GM12878 (cell line): ENCODE measurements at regions not wholly inside any gene's neighbourhood (a gene's known extent, or its start where the extent isn't known, plus 50 kb on each side); places are given as distances from the start of the nearest gene placed in this dataset.

Source experiments
- ATAC-seq: fragments of 200-7000 bp; cut with Tn5 transposase; 3 replicates; pipeline ENCODE4 v1.9.1; 2020; ENCODE audit warnings: mild to moderate bottlenecking, moderate library complexity
- BruUV-seq: library from RNA; stranded (reverse); fragments of 400-500 nt; replicated peaks from 2 replicates; lab custom pipeline; 2021; lab: Mats Ljungman, UMichigan
- CTCF ChIA-PET: fragments of 300-600 bp; sonication (Branson Sonifier 250); formaldehyde crosslinking; extraction: SDS; loops from one replicate; lab custom pipeline; 2021; ENCODE audit warnings: inconsistent platforms; lab: Yijun Ruan, JAX
- POLR2A ChIA-PET: fragments of 350-600 bp; formaldehyde crosslinking; extraction: SDS; loops from one replicate; lab custom pipeline; 2021; ENCODE audit warnings: inconsistent platforms; lab: Charles Lee
- RAD21 ChIA-PET: fragments of 300-600 bp; sonication (Branson Sonifier 250); formaldehyde crosslinking; loops from one replicate; lab custom pipeline; 2023; ENCODE audit warnings: antibody characterized with exemption; ENCODE audit not compliant: unreplicated experiment; lab: Charles Lee
- SMC1A ChIA-PET: fragments of 300-600 bp; sonication (Branson Sonifier 250); formaldehyde crosslinking; loops from one replicate; lab custom pipeline; 2023; ENCODE audit not compliant: unreplicated experiment, uncharacterized antibody; lab: Charles Lee
- DNase-seq: peaks from one replicate; pipeline ENCODE4 v3.0.0-alpha.2; 2011; ENCODE audit warnings: low read depth, low spot score
- FAIRE-seq: peaks from 3 replicates; lab custom pipeline; 2011; peaks lifted over from hg19 to GRCh38; lab: Jason Lieb, UNC
- H2AFZ ChIP-seq: 2 replicates; pipeline ENCODE4 v1.6.0; 2011; ENCODE audit warnings: low read depth, low read length, control low read depth; ENCODE audit not compliant: control insufficient read depth
- H3K27ac ChIP-seq: 2 replicates; pipeline ENCODE4 v1.5.1; 2011; ENCODE audit warnings: control low read depth; ENCODE audit not compliant: control insufficient read depth, insufficient read depth
- H3K27me3 ChIP-seq, 2 experiments: replicated peaks in 1 of 2; 2 replicates each; pipeline versions ENCODE4 v1.6.0 to v1.6.1; 2011; ENCODE audit warnings: low read length in 1 of 2; ENCODE audit not compliant: control insufficient read depth in 2 of 2, insufficient read depth in 2 of 2
- H3K36me3 ChIP-seq, 2 experiments: 2 replicates each; pipeline ENCODE4 v1.5.1; 2011; ENCODE audit warnings: low read length in 1 of 2; ENCODE audit not compliant: control insufficient read depth in 2 of 2, insufficient read depth in 2 of 2
- H3K4me1 ChIP-seq: 2 replicates; pipeline ENCODE4 v1.6.1; 2011; ENCODE audit warnings: mild to moderate bottlenecking, low read length, moderate library complexity, mixed read lengths; ENCODE audit not compliant: control insufficient read depth, insufficient read depth
- H3K4me2 ChIP-seq: 2 replicates; pipeline ENCODE4 v1.6.0; 2011; ENCODE audit warnings: control low read depth; ENCODE audit not compliant: control insufficient read depth, insufficient read depth
- H3K4me3 ChIP-seq: fragments of 200-600 bp; sonication (generic); 2 replicates; pipeline ENCODE4 v1.5.1; 2016
- H3K79me2 ChIP-seq: 2 replicates; pipeline ENCODE4 v1.6.0; 2011; ENCODE audit warnings: low read length; ENCODE audit not compliant: control insufficient read depth, insufficient read depth
- H3K9ac ChIP-seq: 2 replicates; pipeline ENCODE4 v1.8.0; 2011; ENCODE audit warnings: low read length, control low read depth, mixed read lengths; ENCODE audit not compliant: control insufficient read depth, insufficient read depth
- H3K9me3 ChIP-seq: replicated peaks from 3 replicates; pipeline ENCODE4 v1.5.1; 2011; ENCODE audit warnings: mild to moderate bottlenecking, low read length; ENCODE audit not compliant: control insufficient read depth, insufficient read depth
- H4K20me1 ChIP-seq: 2 replicates; pipeline ENCODE4 v1.6.0; 2011; ENCODE audit not compliant: control insufficient read depth, insufficient read depth
- CBFB ChIP-seq: IDR thresholded peaks from 2 replicates; pipeline ENCODE4 v1.6.1; 2016; ENCODE audit warnings: antibody characterized with exemption, low read depth
- ESRRA ChIP-seq: IDR thresholded peaks from 2 replicates; pipeline ENCODE4 v1.6.1; 2012; ENCODE audit warnings: mild to moderate bottlenecking, low read length, improper control_type of control experiment
- HCFC1 ChIP-seq: fragments of 150-350 bp; IDR thresholded peaks from 2 replicates; pipeline ENCODE4 v1.6.1; 2014; ENCODE audit warnings: low read length
- HDGF ChIP-seq: fragments of 450-650 bp; IDR thresholded peaks from 2 replicates; pipeline ENCODE4 v1.6.1; 2016; ENCODE audit warnings: antibody characterized with exemption
- IKZF2 ChIP-seq, 2 experiments: fragments of 450-650 bp; IDR thresholded peaks; 2 replicates each; pipeline ENCODE4 v1.6.1; 2017; ENCODE audit warnings: mild to moderate bottlenecking in 2 of 2, moderate library complexity in 2 of 2
- NR2C2 ChIP-seq: IDR thresholded peaks from 2 replicates; pipeline ENCODE4 v1.6.1; 2011; ENCODE audit warnings: borderline replicate concordance, low read depth; ENCODE audit not compliant: control insufficient read depth, insufficient read length
- RBBP5 ChIP-seq: fragments of 200-600 bp; sonication (generic); conservative IDR thresholded peaks from 2 replicates; pipeline ENCODE4 v1.6.1; 2016
- SMAD5 ChIP-seq: IDR thresholded peaks from 2 replicates; pipeline ENCODE4 v1.6.1; 2016; ENCODE audit warnings: antibody characterized with exemption, low read depth
- SREBF1 ChIP-seq: IDR thresholded peaks from 2 replicates; pipeline ENCODE4 v1.6.1; 2012; ENCODE audit warnings: mild to moderate bottlenecking, low read length
- WGBS: methylation state at CpG from one replicate; pipeline ENCODE4 v1.1.6; 2016; ENCODE audit warnings: low lambda C conversion rate; ENCODE audit not compliant: insufficient replicate concordance, insufficient coverage; ENCODE audit errors: missing lambda C conversion rate; 5-methylcytosine and 5-hydroxymethylcytosine counted together
- in situ Hi-C: fragments of 300-500 bp; cut with MboI; formaldehyde crosslinking; loops from 9 replicates; pipeline ENCODE4 v1.14.3; 2018; ENCODE audit warnings: mixed read lengths
- intact Hi-C: fragments of 100-400 bp; cut with micrococcal nuclease; formaldehyde crosslinking; loops from one replicate; pipeline ENCODE4 v1.14.2; 2022; ENCODE audit not compliant: unreplicated experiment
- TF ChIP-seq, protein P1 (sequence below): IDR thresholded peaks from 2 replicates; pipeline ENCODE4 v1.6.1; 2012; ENCODE audit warnings: low read depth, low read length, improper control_type of control experiment

DNA sequence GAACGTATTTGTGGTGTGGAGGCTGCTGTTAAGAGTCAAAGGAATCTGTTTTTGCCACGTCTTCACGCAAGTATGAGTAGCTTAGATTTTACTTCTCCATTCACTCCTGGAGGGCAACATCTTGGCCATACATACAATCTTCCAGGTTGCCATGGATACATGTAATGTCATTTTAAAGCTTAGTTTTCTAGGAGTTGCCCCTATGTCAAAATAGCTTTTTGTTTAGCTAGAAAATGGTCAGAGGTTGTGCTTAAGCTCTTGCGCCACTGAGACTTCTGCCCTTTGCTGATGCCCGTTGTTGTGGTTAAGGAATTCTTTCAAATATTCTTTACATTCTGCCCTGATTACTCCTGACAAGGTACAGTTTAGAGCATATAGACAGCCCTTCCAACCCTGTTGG, 245.4 kb upstream of the TFPI start:
- RAD21 ChIA-PET, result no interaction called here
- Histone ChIP-seq H3K9me3 (no peaks in the 10 kb centered on the region), H3K4me2 (no peak overlapping the region), H3K27ac (no peak overlapping the region), H3K4me3 (no peak overlapping the region), H4K20me1 (no peaks in the 10 kb centered on the region), H3K9ac (no peak overlapping the region), H3K36me3 (no peaks in the 10 kb centered on the region), H3K27me3 (no peaks in the 10 kb centered on the region), H3K4me1 (no peaks in the 10 kb centered on the region), H3K79me2 (no peaks in the 10 kb centered on the region), H2AFZ (no peak overlapping the region)
- POLR2A ChIA-PET, result no interaction called here
- CTCF ChIA-PET, result interaction anchor here (1.0 kb wide), 1 partner anchor 218 kb away, joined by 3 read pairs; no protein-coding TSS in a partner anchor
- FAIRE-seq, result no peak
- ATAC-seq, result no peak
- no peak for DNase-seq
- SMC1A ChIA-PET, result no interaction called here
- no TSS peak for BruUV-seq
- WGBS, result 63% methylated on average over 5 of the region's 5 CpGs
- intact Hi-C loops (no loop called here), in situ Hi-C loops (no loop called here)
- TF ChIP-seq NR2C2, result no peak

DNA sequence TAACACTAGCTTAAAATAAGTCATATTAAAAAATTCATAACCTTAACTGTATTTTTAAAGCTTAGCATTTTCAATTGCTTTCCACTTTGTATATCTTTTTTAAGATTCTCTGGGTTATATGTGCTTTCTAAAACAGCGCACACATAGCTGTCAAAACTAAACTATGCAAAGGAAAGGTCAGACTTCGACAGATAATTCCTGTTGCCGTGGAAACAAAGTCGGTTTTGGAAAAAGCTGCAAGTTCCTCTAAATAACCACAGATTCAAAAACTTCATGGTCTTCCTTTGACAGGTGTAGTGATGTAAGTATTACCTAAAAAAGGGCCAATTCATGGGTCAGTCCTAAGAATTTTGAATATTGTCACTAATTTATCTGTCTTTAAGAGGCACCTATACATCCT, 249.6 kb upstream of the TFPI start:
- no peak overlapping the region for H3K4me3 ChIP-seq
- RAD21 ChIA-PET, result no interaction called here
- no peak overlapping the region for H3K4me2 ChIP-seq
- CTCF ChIA-PET, result no interaction called here
- no peaks in the 10 kb centered on the region for H3K9me3 ChIP-seq
- DNase-seq (no peak), ATAC-seq (no peak), FAIRE-seq (no peak)
- no peak overlapping the region for H3K27ac ChIP-seq
- no peak overlapping the region for H2AFZ ChIP-seq
- BruUV-seq, result no TSS peak
- H4K20me1 ChIP-seq, result no peaks in the 10 kb centered on the region
- in situ Hi-C loops, result no loop called here
- no peak overlapping the region for H3K9ac ChIP-seq
- TF ChIP-seq HDGF (no peak), RBBP5 (no peak), HCFC1 (no peak), SMAD5 (no peak), SREBF1 (no peak), ESRRA (no peak), IKZF2 (IDR thresholded peaks at IDR 0.05) (no peak), CBFB (no peak)
- TF ChIP-seq, protein P1, sequence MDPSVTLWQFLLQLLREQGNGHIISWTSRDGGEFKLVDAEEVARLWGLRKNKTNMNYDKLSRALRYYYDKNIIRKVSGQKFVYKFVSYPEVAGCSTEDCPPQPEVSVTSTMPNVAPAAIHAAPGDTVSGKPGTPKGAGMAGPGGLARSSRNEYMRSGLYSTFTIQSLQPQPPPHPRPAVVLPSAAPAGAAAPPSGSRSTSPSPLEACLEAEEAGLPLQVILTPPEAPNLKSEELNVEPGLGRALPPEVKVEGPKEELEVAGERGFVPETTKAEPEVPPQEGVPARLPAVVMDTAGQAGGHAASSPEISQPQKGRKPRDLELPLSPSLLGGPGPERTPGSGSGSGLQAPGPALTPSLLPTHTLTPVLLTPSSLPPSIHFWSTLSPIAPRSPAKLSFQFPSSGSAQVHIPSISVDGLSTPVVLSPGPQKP, result no peak
- H3K4me1 ChIP-seq, result no peaks in the 10 kb centered on the region
- H3K79me2 ChIP-seq, result no peaks in the 10 kb centered on the region
- no peaks in the 10 kb centered on the region for H3K36me3 ChIP-seq
- H3K27me3 ChIP-seq, result no peaks in the 10 kb centered on the region
- intact Hi-C loops, result no loop called here
- 30% methylated on average over 4 of the region's 4 CpGs for WGBS
- SMC1A ChIA-PET, result interaction anchor here (1.0 kb wide), 1 partner anchor 222 kb away, joined by 3 read pairs; no protein-coding TSS in a partner anchor
- POLR2A ChIA-PET, result no interaction called here
